HG02610 (cell line): ENCODE measurements at regions not wholly inside any gene's neighbourhood (a gene's known extent, or its start where the extent isn't known, plus 50 kb on each side); places are given as distances from the start of the nearest gene placed in this dataset.

Experiments used
- ATAC-seq: cut with Tn5 transposase; IDR thresholded peaks from one replicate; pipeline ENCODE4 v1.9.1; 2021; ENCODE audit warnings: mild to moderate bottlenecking, moderate library complexity; ENCODE audit not compliant: unreplicated experiment

DNA sequence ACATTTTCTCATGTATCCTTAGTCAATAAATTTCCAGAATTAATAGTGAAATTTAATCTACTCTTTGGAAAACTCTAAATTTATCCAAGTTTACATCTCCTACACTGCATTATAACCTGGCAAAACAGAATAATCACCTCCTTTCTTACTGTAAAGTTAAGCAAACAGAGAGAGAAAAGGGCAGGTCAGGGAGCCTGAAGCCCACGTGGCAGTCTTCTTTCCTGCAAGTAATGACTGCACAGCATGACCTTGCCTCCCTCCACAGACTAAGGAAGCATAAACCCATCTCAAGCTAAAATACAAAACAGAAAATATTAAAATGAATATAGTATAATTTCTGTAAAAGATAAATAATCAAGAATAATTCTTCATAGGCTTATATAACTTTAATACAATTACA, 1153.0 kb downstream of the C4orf33 start:
- no peak for ATAC-seq

- ATAC-seq, result no peak
These were observed 1161.3 kb downstream of the C4orf33 start for GRCh38 chr4:130257271-130257670.

DNA sequence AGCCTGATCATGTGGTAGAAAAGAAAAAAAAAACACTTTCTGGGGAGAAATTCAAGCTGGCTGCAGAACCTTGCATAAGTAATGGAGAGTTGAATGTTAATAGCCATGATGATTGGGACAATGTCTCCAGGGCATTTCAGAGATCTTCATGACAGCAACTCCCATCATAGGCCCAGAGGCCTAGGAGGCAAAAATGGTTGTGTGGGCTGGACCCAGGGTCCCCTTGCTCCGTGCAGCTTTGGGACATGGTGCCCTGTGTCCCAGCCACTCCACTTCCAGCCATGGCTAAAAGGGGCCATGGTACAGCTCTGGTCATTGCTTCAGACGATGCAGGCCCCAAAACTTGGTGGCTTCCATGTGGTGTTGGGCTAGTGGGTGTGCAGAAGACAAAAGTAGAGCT, 1170.9 kb downstream of the C4orf33 start:
- no peak for ATAC-seq

DNA sequence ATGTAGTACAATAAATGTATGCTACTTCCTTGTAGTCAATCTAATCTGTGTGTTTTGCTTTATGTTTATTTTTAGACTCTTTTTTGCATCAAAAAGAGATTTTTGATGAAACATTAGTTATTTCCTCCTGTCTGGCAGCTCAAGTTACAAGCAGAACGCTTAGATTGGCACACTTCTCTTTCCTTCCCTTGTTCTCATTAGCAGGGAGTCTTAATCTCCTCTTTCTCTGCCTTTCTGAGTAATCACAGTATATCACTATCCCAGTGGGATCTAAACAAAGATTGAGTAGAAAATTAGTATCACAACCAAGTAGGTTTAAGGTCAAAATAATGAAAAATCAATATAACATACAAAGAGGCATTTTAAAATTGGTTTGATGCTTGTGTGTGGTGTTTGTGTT, 1192.6 kb downstream of the C4orf33 start:
- ATAC-seq, result no peak

- ATAC-seq, result no peak
These were observed 1197.7 kb downstream of the C4orf33 start for GRCh38 chr4:130293692-130294091.

DNA sequence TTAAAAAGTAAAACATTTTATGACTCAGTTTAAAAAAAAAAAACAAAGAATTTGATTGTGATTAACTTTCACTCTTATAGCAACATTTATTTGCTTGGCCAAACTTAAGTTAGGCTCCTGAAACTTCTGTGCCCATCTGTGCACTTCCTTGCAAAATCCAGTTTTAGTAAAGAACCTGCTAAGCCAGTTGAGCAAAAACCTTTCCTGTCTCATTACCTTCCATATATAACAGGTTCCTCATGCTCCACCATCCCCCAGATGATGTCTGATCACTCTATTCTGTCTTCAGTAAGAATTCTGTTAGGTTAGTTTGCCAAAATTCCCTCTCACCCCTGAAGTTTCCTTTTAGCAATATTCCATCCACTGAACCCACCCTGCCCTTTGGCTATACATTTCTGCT, 1200.5 kb downstream of the C4orf33 start:
- ATAC-seq, result no peak

DNA sequence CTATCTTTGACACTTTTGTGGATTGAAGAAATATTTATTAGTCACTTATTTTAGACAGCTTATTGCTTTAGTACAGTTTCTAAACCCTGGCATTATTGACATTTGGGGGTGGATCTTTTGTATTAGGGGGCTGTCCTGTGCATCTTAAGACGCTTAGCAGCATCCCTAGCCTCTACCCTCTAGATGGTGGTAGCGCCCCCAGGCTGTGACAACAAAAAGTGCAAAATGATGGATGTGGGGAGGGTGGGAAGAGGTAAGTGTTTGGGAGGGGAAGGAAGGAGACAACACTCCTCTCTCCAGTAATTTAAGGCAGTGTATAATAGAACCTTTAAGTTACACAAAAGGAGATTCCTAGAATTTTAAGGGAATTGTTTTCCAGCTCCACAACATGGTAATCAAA, 1210.6 kb downstream of the C4orf33 start:
- ATAC-seq, result no peak

GRCh38 chr4:130309221-130309620, 1213.3 kb downstream of the C4orf33 start:
- ATAC-seq, result no peak

DNA sequence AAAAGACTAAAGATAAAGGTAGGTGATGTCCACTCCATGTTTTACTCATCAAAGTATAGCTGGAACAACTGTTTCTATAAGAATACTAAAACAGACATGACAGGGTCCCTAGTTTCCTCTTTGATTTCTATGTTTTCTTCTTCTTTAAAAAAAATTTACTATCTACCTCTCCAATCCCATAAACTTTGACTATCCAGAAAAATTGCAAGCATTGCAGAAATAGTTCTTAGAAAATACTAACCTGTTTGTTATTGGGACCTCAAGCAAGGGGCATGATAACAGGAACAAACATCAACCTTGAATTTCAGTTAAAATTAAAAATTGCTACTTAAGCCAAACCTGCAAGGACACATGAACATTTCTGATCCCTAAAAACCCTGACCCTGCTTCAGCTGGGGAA, 1226.5 kb downstream of the C4orf33 start:
- ATAC-seq, result no peak

DNA sequence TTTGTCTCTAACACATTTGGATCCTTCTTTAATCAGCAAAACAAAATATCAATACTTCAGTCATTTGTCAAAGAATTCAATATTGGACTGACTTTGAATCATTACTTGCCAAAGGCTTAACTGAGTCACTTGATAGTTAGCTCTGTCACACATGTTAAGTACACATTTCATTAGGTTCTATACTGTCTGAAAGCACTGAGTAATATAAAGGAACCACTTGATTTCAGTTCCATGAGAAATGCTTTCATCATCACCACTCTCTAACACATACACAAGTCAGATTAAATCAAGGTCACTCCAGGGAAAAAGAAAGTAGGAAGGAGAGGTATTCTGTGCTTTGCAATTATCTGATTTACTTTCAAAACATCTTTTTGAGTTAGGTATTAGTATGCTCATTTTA, 1233.1 kb downstream of the C4orf33 start:
- ATAC-seq, result no peak

GRCh38 chr4:130333241-130333759, 1237.3 kb downstream of the C4orf33 start:
- no peak for ATAC-seq

DNA sequence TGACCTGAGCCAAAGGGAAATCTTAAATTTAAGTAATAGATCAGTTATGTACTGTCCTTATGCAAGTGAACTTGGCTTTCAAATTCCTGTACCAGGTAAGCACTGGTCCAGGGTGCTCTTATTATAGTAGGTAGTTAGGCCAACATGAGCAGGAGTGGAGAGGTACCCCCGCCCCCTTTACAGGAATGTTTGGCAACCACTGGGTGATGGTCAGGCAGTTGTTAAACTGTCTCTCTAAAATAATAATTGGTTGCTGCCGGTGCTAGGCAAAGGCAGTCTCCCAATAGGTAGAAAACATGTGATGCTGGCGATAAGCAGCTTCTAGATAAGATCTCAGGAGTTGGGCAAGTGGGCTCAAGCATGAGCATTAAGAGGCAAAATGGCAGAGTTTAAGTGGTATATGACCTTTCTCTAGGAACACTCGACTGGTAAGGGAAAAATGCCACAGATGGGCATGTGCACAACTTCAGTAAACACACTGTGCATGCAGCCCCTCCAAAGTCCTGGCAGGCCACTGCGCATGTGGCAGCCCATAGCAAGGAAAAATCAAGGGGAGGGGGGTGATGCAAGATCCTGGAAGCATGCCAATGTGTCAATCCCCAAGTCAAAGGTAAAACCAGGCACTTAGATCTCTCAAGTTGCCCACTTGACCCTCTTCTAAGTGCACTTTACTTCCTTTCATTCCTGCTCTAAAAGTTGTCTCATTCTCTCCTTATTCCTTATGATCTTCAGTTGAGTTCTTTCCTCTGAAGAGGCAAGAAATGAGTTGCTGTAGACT, 1239.7 kb downstream of the C4orf33 start:
- no peak for ATAC-seq

DNA sequence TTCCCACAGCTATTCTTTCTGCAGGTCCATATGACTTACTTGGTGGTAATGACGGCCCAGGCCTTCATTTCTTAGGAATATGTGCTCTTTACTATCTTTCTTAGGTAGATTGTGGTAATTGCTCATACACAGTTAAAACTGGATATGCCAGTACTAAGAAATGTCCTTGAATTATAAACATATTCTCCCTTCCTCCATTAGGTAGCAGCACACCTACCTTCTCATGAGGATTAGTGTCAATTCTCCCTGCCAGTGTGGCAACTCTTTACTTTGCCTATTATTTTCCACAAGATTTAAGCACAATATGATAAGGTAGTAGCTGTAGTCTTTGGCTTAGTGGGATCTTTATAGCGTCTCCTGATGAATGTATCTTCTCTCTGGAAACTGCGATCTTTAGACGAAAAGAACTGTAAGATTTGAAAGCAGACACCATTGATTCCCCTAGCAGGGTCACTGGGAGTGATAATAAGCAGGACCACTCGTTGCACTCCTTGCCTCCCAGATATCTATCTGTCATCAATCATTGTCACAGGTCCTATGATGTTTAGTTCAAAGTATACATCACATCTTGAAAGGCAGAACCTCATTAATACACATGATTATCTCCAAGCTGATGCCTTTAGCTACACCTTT, 1240.7 kb downstream of the C4orf33 start:
- ATAC-seq, result peak; percentile 92

DNA sequence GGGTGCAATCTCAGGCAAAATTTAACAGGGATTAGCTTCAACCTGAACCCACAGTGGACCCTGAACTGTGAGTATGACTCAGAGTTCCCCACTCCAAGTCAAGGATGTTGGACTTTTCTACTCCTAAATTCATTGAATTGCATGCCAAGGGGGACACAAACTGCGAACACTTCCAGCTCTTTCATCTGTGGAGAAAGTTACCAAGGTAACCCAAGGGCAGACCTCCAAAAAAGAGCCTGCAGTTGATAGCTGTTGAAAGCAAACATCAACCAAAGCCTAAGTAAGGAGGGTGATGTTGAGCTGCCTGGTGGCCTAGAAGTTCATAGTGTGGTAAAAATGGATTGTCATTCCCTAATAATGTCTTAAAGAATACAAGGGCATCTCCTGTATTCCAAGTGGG, 1242.9 kb downstream of the C4orf33 start:
- ATAC-seq, result no peak

GRCh38 chr4:130349745-130350144, 1253.8 kb downstream of the C4orf33 start:
- no peak for ATAC-seq

DNA sequence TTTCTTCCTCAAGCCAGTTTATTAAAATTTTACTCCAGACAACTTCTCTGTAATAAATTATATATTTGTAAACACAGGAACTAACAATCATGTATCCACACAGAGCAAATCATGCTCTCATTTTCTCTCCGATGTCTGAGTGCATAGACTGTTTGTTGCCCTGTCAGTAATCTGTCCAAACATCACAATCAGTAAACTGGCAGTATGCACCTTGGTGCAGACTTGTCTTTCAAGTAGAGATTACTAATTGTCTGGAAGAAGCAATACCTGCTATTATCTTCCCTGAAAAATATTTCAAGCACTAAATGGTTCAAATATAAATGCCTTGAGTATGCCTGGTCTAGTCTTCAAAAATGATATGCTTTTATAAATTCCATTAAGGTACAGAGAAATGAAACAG, 1260.9 kb downstream of the C4orf33 start:
- no peak for ATAC-seq

- no peak for ATAC-seq
These were observed 1263.6 kb downstream of the C4orf33 start for GRCh38 chr4:130359542-130359941.

GRCh38 chr4:130361616-130362015, 1265.7 kb downstream of the C4orf33 start:
- no peak for ATAC-seq

DNA sequence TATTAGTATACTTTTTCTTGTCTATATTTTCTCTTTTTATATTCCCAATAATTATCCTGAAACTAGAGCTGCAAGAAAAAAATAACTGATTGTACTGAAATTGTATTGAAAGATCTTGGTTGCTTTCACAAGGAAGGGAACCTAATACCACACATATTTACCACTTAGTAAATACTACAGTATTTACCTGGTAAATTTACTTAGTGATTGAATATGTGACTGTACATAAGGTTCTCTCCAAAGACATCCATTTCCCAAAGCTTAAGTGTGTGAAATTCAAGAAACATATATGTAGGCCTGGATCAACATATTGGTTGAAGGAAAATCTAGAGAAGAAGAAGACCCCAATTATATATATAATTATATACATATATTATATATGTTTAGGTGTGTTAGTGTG, 1272.7 kb downstream of the C4orf33 start:
- ATAC-seq, result no peak

DNA sequence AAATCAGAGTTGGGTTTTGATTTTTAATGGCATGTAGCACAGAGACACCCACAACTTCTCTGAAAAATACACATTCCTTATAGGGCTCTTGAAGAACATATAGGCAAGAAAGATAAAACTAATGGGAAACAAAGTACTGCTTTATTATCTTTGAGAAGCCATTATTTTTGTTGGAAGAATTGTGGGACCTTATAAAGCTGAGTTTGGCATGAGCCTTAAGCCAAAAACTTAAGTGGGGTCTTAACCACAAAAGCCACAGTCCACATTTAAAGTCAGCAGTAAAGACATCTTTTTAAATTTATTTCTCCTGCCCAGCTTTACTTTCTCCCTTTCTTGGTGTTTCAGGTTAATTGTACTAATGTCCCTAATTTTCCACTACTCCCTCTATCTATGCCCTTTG, 1297.3 kb downstream of the C4orf33 start:
- ATAC-seq, result no peak

- no peak for ATAC-seq
These were observed 1297.7 kb downstream of the C4orf33 start for GRCh38 chr4:130393642-130394041.

GRCh38 chr4:130395871-130396270, 1299.9 kb downstream of the C4orf33 start:
- ATAC-seq, result no peak
